PC-9 (cell line): ENCODE measurements at regions not wholly inside any gene's neighbourhood (a gene's known extent, or its start where the extent isn't known, plus 50 kb on each side); places are given as distances from the start of the nearest gene placed in this dataset.

Source experiments
- EZH2 ChIP-seq: fragments of 200-600 bp; sonication (generic); IDR thresholded peaks from 2 replicates; pipeline ENCODE4 v1.8.0; 2017; ENCODE audit warnings: antibody characterized with exemption, low read depth
- TF ChIP-seq, protein P1 (sequence below): fragments of 200-600 bp; sonication (generic); conservative IDR thresholded peaks from 2 replicates; pipeline ENCODE4 v1.6.1; 2017; ENCODE audit warnings: mixed run types, antibody characterized with exemption, mild to moderate bottlenecking, moderate library complexity

DNA sequence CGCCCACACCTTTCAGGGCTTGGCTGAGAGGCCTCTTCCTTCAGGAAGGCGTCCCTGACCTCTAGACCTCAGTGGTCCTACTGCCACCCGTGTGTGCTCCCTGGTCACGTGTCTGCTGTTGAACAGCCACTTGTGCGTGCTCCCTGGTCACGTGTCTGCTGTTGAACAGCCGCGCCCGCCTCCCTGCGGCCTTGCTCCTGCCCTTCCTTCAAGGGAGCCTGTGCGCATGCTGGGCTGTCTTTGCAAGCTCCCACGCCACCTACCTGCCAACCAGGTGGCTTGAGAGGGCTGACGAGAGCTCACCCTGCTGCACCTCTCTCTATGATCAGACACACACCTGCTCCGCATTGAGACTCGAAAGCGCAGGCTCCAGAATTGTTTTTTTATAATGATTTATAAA is 179.3 kb downstream of the BMP7 start:
- TF ChIP-seq, protein P1, sequence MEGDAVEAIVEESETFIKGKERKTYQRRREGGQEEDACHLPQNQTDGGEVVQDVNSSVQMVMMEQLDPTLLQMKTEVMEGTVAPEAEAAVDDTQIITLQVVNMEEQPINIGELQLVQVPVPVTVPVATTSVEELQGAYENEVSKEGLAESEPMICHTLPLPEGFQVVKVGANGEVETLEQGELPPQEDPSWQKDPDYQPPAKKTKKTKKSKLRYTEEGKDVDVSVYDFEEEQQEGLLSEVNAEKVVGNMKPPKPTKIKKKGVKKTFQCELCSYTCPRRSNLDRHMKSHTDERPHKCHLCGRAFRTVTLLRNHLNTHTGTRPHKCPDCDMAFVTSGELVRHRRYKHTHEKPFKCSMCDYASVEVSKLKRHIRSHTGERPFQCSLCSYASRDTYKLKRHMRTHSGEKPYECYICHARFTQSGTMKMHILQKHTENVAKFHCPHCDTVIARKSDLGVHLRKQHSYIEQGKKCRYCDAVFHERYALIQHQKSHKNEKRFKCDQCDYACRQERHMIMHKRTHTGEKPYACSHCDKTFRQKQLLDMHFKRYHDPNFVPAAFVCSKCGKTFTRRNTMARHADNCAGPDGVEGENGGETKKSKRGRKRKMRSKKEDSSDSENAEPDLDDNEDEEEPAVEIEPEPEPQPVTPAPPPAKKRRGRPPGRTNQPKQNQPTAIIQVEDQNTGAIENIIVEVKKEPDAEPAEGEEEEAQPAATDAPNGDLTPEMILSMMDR, result 0 out of 2 replicates have a peak, but pooled peaks have one; percentile 22
- no peak for TF ChIP-seq EZH2
